Endothelial cell (in vitro differentiated cells): ENCODE measurements at regions not wholly inside any gene's neighbourhood (a gene's known extent, or its start where the extent isn't known, plus 50 kb on each side); places are given as distances from the start of the nearest gene placed in this dataset.

Experiments used
- DNase-seq: peaks from one replicate; pipeline ENCODE4 v3.0.0; 2021; ENCODE audit warnings: low spot score
- H3K27ac Mint-ChIP-seq: one replicate; pipeline ENCODE4 v1.8.0; 2021; ENCODE audit warnings: mixed read lengths, inconsistent platforms; ENCODE audit not compliant: unreplicated experiment
- H3K27me3 Mint-ChIP-seq: one replicate; pipeline ENCODE4 v1.8.0; 2021; ENCODE audit warnings: mild to moderate bottlenecking, moderate library complexity, mixed read lengths, inconsistent platforms; ENCODE audit not compliant: unreplicated experiment
- H3K36me3 Mint-ChIP-seq: one replicate; pipeline ENCODE4 v1.8.0; 2021; ENCODE audit warnings: mild to moderate bottlenecking, low read depth, mixed read lengths, inconsistent platforms; ENCODE audit not compliant: unreplicated experiment
- H3K4me1 Mint-ChIP-seq: one replicate; pipeline ENCODE4 v1.8.0; 2021; ENCODE audit warnings: mild to moderate bottlenecking, mixed read lengths, inconsistent platforms; ENCODE audit not compliant: unreplicated experiment
- H3K4me3 Mint-ChIP-seq: one replicate; pipeline ENCODE4 v1.8.0; 2021; ENCODE audit warnings: mild to moderate bottlenecking, mixed read lengths, inconsistent platforms; ENCODE audit not compliant: unreplicated experiment
- H3K9me3 Mint-ChIP-seq: one replicate; pipeline ENCODE4 v1.8.0; 2021; ENCODE audit warnings: mixed read lengths, inconsistent platforms; ENCODE audit not compliant: unreplicated experiment
- CTCF ChIP-seq: fragments of 200-600 bp; sonication (generic); IDR thresholded peaks from one replicate; pipeline ENCODE4 v1.5.0; 2021; ENCODE audit warnings: antibody characterized with exemption; ENCODE audit not compliant: unreplicated experiment

GRCh38 chr14:42814817-42815216, 1208.1 kb downstream of the LRFN5 start:
- no peaks in the 10 kb centered on the region for H3K27me3 Mint-ChIP-seq
- no peaks in the 10 kb centered on the region for H3K9me3 Mint-ChIP-seq
- no peak overlapping the region for H3K27ac Mint-ChIP-seq
- no peaks in the 10 kb centered on the region for H3K36me3 Mint-ChIP-seq
- TF ChIP-seq CTCF = no peak
- DNase-seq = no peak
- H3K4me1 Mint-ChIP-seq = no peaks in the 10 kb centered on the region
- no peak overlapping the region for H3K4me3 Mint-ChIP-seq

- Mint-ChIP-seq H3K4me3 (no peak overlapping the region), H3K4me1 (no peaks in the 10 kb centered on the region), H3K27ac (no peak overlapping the region), H3K9me3 (no peaks in the 10 kb centered on the region), H3K27me3 (no peaks in the 10 kb centered on the region), H3K36me3 (no peaks in the 10 kb centered on the region)
- no peak for DNase-seq
- TF ChIP-seq CTCF = no peak
Observed at GRCh38 chr14:42806909-42807315, 1200.2 kb downstream of the LRFN5 start.

GRCh38 chr14:42804141-42804540, 1197.5 kb downstream of the LRFN5 start:
- no peak for DNase-seq
- Mint-ChIP-seq H3K4me3 (no peak overlapping the region), H3K27ac (no peak overlapping the region), H3K9me3 (no peaks in the 10 kb centered on the region), H3K36me3 (no peaks in the 10 kb centered on the region), H3K27me3 (no peaks in the 10 kb centered on the region), H3K4me1 (no peaks in the 10 kb centered on the region)
- TF ChIP-seq CTCF = no peak

- Mint-ChIP-seq H3K4me3 (no peak overlapping the region), H3K4me1 (no peaks in the 10 kb centered on the region), H3K27ac (no peak overlapping the region), H3K9me3 (no peaks in the 10 kb centered on the region), H3K36me3 (no peaks in the 10 kb centered on the region), H3K27me3 (peaks cover 1% of the 10 kb centered on the region)
- no peak for DNase-seq
- no peak for TF ChIP-seq CTCF
Observed at GRCh38 chr14:42802346-42802745, 1195.7 kb downstream of the LRFN5 start.

GRCh38 chr14:42792166-42792565, 1185.5 kb downstream of the LRFN5 start:
- no peaks in the 10 kb centered on the region for H3K36me3 Mint-ChIP-seq
- TF ChIP-seq CTCF = no peak
- no peak for DNase-seq
- no peaks in the 10 kb centered on the region for H3K4me1 Mint-ChIP-seq
- no peak overlapping the region for H3K4me3 Mint-ChIP-seq
- no peaks in the 10 kb centered on the region for H3K27me3 Mint-ChIP-seq
- no peak overlapping the region for H3K27ac Mint-ChIP-seq
- H3K9me3 Mint-ChIP-seq = no peaks in the 10 kb centered on the region
